HCT116 (cell line): ENCODE measurements at regions not wholly inside any gene's neighbourhood (a gene's known extent, or its start where the extent isn't known, plus 50 kb on each side); places are given as distances from the start of the nearest gene placed in this dataset.

Experiments
- CTCF ChIP-seq, 3 experiments: fragments of 200-600 bp in 1 of 3; sonication (generic) in 1 of 3; IDR thresholded peaks in 2 of 3; conservative IDR thresholded peaks in 1 of 3; 2 replicates each; pipeline ENCODE4 v1.5.1; 2012 to 2017; ENCODE audit warnings: low read depth in 2 of 3, low read length in 2 of 3, antibody characterized with exemption in 1 of 3, borderline replicate concordance in 1 of 3, control low read depth in 1 of 3, mild to moderate bottlenecking in 1 of 3, mixed read lengths in 1 of 3, mixed run types in 1 of 3, moderate library complexity in 1 of 3; ENCODE audit not compliant: insufficient read depth in 1 of 3
- EGR1 ChIP-seq: IDR thresholded peaks from 2 replicates; pipeline ENCODE4 v1.6.1; 2012; ENCODE audit warnings: low read depth
- EZH2 ChIP-seq: fragments of 200-600 bp; sonication (generic); IDR thresholded peaks from 2 replicates; pipeline ENCODE4 v1.6.1; 2017; ENCODE audit warnings: antibody characterized with exemption, mixed run types
- EZH2phosphoT487 ChIP-seq: fragments of 200-600 bp; IDR thresholded peaks from 2 replicates; pipeline ENCODE4 v1.6.1; 2018; ENCODE audit warnings: antibody characterized with exemption, borderline replicate concordance
- POLR2A ChIP-seq: IDR thresholded peaks from 2 replicates; pipeline ENCODE4 v1.7.0; 2011; ENCODE audit warnings: borderline replicate concordance; ENCODE audit not compliant: insufficient read depth, insufficient read length; ENCODE audit errors: extremely low read depth
- TF ChIP-seq, protein P1 (sequence below): IDR thresholded peaks from 2 replicates; pipeline ENCODE4 v1.6.1; 2012

- TF ChIP-seq CTCF (IDR thresholded peaks at IDR 0.05 in 2 of 3, conservative IDR thresholded peaks at IDR 0.05 in 1 of 3; ENCODE audit: borderline replicate concordance in 1 of 3, insufficient read depth in 1 of 3, low read depth in 2 of 3, low read length in 2 of 3) (no peak), EZH2phosphoT487 (no peak), POLR2A (no peak), EZH2 (no peak), EGR1 (no peak)
- TF ChIP-seq, protein P1, sequence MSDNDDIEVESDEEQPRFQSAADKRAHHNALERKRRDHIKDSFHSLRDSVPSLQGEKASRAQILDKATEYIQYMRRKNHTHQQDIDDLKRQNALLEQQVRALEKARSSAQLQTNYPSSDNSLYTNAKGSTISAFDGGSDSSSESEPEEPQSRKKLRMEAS, result no peak
These were observed 154.5 kb downstream of the ETS2 start for GRCh38 chr21:38960251-38960650.
